Activated naive CD4-positive, alpha-beta T cell treated with anti-CD3 and anti-CD28 coated beads, Interleukin-2, amount 50 U/mL, for 72 hours (primary cell): ENCODE measurements at regions not wholly inside any gene's neighbourhood (a gene's known extent, or its start where the extent isn't known, plus 50 kb on each side); places are given as distances from the start of the nearest gene placed in this dataset.

ENCODE experiments used
- ATAC-seq, 2 donors: fragments of 150-1000 bp; cut with Tn5 transposase; 2 replicates each; pipeline ENCODE4 v1.10.0; 2021; ENCODE audit warnings: mild to moderate bottlenecking in 2 of 2, moderate library complexity in 2 of 2
- DNase-seq, 2 donors: peaks; one replicate each; pipeline ENCODE4 v3.0.0; 2021 to 2022; ENCODE audit warnings: low spot score in 2 of 2
- H3K27ac Mint-ChIP-seq, 2 donors: one replicate each; pipeline ENCODE4 v1.8.0; 2022; ENCODE audit warnings: mild to moderate bottlenecking in 2 of 2, mixed read lengths in 2 of 2
- H3K36me3 Mint-ChIP-seq, 2 donors: one replicate each; pipeline ENCODE4 v1.8.0; 2022; ENCODE audit warnings: mixed read lengths in 2 of 2
- H3K9me3 Mint-ChIP-seq, 2 donors: one replicate each; pipeline ENCODE4 v1.8.0; 2022; ENCODE audit warnings: mixed read lengths in 2 of 2

GRCh38 chr17:72407931-72408330 is 287.1 kb downstream of the SOX9 start:
- H3K9me3 Mint-ChIP-seq, result peaks cover 0 to 3% of the 10 kb centered on the region in 2 donors
- ATAC-seq (no peak), DNase-seq (no peak)
- H3K27ac Mint-ChIP-seq, result no peak overlapping the region
- H3K36me3 Mint-ChIP-seq, result no peaks in the 10 kb centered on the region

GRCh38 chr17:72408641-72409040 is 287.8 kb downstream of the SOX9 start:
- no peaks in the 10 kb centered on the region for H3K36me3 Mint-ChIP-seq
- ATAC-seq (no peak), DNase-seq (no peak)
- H3K9me3 Mint-ChIP-seq, result peaks cover 0 to 5% of the 10 kb centered on the region in 2 donors
- no peak overlapping the region for H3K27ac Mint-ChIP-seq

- Mint-ChIP-seq H3K9me3 (peaks cover 0 to 5% of the 10 kb centered on the region in 2 donors), H3K27ac (no peak overlapping the region), H3K36me3 (no peaks in the 10 kb centered on the region)
- no peak for ATAC-seq
- DNase-seq, result no peak
Observed at GRCh38 chr17:72409405-72410002, 288.7 kb downstream of the SOX9 start.

DNA sequence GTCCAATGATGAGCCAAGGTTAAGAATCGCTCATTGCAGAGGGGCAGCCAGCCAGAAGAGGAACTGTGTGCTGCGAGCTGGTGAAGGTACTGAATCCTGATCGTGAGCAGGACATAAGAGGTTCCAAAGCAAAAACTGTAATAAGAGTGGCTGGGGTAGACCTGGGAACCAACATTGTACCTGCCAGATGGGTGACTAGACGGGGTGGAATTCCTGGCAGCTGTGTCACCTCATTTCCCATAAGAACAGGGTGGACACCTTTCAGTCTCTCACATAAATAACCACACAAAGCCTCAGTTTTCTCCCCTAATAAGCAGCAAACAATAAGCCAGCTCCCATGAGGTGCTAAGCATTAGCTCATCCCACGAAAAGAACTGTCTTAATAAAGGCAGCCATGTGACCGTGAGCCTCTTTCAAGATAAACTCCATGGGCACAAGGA is 290.3 kb downstream of the SOX9 start:
- Mint-ChIP-seq H3K36me3 (no peaks in the 10 kb centered on the region), H3K9me3 (peaks cover 5 to 9% of the 10 kb centered on the region in 2 donors), H3K27ac (no peak overlapping the region)
- DNase-seq (no peak), ATAC-seq (no peak)

DNA sequence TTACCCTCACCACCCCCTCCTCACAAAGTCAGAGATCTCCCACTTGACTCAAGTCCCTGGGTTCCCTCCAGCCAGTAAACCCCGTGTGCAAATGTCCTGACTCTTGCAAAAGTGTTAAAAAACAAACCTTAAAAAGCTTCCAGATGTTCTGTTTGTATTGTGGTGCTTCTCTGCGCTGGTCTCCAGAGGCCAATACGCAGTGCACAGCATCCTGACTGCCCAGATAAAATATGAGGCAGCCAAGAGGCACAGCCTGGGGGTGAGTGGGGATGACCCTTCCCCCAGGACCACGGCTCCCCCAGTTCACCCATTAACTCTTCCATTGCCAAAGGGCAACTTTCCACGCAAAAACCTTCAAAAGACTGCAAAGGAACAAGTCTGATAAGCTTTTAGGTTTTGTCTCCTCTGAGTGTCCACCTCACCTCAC is 291.8 kb downstream of the SOX9 start:
- ATAC-seq, result no peak
- Mint-ChIP-seq H3K27ac (no peak overlapping the region), H3K9me3 (peaks cover 5 to 14% of the 10 kb centered on the region in 2 donors), H3K36me3 (no peaks in the 10 kb centered on the region)
- no peak for DNase-seq

GRCh38 chr17:72413077-72414031 is 292.5 kb downstream of the SOX9 start:
- DNase-seq, result no peak
- no peak overlapping the region for H3K27ac Mint-ChIP-seq
- no peak for ATAC-seq
- peaks cover 4% of the 10 kb centered on the region in 2 donors for H3K36me3 Mint-ChIP-seq
- H3K9me3 Mint-ChIP-seq, result peaks cover 9 to 18% of the 10 kb centered on the region in 2 donors

DNA sequence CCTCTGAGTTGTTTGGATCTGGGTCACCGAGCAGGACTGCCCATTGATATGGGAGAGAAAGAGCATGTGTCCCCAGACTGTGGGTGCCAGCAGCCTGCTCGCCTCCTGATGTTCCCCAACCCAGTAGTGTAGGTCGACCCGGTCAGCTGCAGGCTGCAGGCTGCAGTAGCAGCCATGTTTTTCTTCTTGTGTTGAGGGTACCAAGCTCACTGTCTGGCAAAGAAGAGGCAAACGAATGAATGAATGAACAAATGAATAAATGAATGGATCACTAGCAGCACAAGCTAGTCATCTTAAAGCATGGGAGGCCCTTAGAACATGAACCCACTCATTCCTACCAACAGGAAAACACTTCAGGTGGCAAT is 293.2 kb downstream of the SOX9 start:
- no peak overlapping the region for H3K27ac Mint-ChIP-seq
- H3K9me3 Mint-ChIP-seq, result peaks cover 15 to 23% of the 10 kb centered on the region in 2 donors
- no peak for DNase-seq
- ATAC-seq, result no peak
- peaks cover 6 to 11% of the 10 kb centered on the region in 2 donors for H3K36me3 Mint-ChIP-seq

- Mint-ChIP-seq H3K36me3 (peaks cover 6 to 11% of the 10 kb centered on the region in 2 donors), H3K27ac (peak overlapping the region in 1 of 2 donors; percentile 55), H3K9me3 (peaks cover 15 to 23% of the 10 kb centered on the region in 2 donors)
- no peak for DNase-seq
- ATAC-seq, result no peak
Observed at GRCh38 chr17:72414967-72415853, 294.4 kb downstream of the SOX9 start.

DNA sequence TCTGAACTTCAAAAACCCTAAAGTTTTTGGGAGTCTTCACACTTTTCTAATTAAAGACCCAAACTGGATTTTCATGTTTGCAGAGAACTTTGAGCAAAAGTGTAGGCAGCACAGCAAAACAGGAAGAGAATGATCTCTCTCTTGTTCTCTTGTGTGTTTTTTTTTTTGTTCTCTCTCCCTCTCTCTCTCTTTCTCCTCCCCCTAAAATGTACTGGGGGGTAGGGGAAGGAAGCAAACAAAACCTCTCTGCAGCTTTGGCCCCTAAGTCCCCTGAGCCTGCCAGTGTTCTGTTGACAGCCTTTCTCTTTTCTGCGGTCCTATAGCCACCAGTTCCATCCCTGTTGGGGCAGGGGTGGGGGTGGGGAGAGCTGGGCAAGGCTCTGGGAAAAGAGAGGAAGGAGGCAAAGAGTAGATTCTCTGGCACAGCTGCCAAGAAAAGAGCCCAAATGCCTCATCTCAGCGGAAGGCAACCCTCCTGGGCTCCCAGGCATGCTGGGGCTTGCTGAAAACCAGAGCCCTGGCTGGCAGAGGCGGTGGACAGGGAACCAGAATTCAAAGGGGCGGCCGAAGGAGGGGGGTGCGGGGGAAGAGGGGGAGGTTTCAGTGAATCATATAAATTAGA is 295.3 kb downstream of the SOX9 start:
- H3K27ac Mint-ChIP-seq, result no peak overlapping the region
- no peak for ATAC-seq
- peaks cover 15 to 23% of the 10 kb centered on the region in 2 donors for H3K9me3 Mint-ChIP-seq
- peaks cover 6 to 11% of the 10 kb centered on the region in 2 donors for H3K36me3 Mint-ChIP-seq
- no peak for DNase-seq

DNA sequence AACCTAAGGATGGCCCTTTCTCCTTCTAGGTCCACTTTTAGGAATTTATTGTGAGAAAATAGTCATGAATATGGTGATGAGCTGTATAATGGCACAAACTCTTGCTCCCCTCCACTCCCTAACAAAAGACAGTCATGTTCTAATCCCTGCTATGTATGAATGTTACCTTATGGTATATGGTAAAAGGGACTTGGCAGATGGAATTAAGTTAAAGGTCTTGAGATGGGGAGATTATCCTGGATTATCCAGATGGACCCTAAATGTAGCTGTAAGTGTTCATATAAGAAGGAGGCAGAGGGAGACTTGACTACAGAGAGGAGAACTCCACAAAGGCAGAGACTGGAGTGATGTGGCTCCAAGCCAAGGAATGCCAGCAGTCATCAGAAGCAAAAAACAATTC is 296.1 kb downstream of the SOX9 start:
- no peak for DNase-seq
- no peak overlapping the region for H3K27ac Mint-ChIP-seq
- peaks cover 6 to 11% of the 10 kb centered on the region in 2 donors for H3K36me3 Mint-ChIP-seq
- H3K9me3 Mint-ChIP-seq, result peaks cover 15 to 23% of the 10 kb centered on the region in 2 donors
- ATAC-seq, result no peak

GRCh38 chr17:72417627-72418026 is 296.8 kb downstream of the SOX9 start:
- DNase-seq, result no peak
- Mint-ChIP-seq H3K36me3 (peaks cover 6 to 11% of the 10 kb centered on the region in 2 donors), H3K9me3 (peaks cover 15 to 23% of the 10 kb centered on the region in 2 donors), H3K27ac (no peak overlapping the region)
- no peak for ATAC-seq

DNA sequence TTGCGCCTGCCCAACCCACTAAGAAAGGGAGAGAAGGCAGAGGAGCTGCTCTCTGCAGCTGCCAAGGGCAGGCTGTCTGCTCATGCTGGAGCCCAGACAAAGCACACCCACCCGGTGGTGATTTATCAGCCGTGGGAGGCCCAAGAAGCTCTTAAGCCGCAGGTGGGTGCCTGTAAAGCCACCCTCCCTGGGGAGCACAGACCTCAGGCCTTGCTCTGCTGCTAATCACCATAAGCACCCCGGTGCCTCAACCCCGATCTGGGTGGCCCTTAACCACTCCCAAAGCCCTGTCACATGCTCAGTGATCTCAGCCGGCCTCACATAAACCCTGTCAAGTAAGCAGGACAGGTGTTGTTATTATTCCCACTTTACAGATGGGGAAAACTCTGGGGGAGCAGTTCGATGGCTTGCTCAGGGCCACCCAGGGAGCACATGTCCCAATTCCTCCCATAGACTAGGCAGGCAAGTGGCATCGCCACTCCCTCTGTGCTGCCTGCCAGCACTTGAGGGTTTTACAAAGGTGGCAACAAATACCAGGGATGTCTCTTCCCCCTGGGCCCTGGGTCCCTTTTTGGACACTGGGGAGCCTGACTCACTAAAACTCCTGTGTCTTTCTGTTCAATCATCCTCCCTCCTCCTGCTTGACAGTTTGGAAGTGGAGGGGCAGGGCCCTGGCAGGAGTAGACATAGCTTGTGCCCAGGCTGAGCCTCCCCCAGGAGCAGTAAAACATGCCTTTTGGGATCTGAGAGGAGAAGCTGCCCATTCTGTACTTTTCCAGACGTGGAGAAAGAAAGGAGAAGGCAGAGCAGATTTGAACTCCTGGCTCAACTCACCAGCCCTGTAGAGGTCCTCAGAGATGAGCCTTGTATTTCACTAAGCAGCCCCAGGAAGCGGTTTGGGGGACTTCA is 299.3 kb downstream of the SOX9 start:
- peak overlapping the region in 1 of 2 donors; percentile 50 for H3K27ac Mint-ChIP-seq
- H3K9me3 Mint-ChIP-seq, result peaks cover 11 to 18% of the 10 kb centered on the region in 2 donors
- ATAC-seq (no peak), DNase-seq (no peak)
- peaks cover 6 to 11% of the 10 kb centered on the region in 2 donors for H3K36me3 Mint-ChIP-seq

DNA sequence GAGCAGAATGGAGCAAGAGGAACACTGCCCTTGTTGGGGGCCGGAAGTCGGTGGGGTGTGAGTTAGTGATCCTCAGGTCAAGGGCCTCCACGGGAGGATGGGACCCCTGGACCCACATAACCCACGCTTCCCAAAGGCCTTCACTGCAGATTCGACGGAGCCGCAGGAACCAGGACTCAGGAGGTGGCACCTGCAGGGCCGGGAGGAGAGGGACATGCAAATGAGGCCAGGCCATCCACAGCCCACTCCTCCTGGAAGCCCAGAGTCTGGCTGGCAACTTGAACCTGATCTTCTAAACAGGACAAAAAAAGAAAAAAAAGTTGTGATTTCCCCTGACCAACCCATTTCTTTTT is 299.9 kb downstream of the SOX9 start:
- no peak for DNase-seq
- no peak for ATAC-seq
- Mint-ChIP-seq H3K36me3 (peaks cover 6 to 11% of the 10 kb centered on the region in 2 donors), H3K27ac (peak overlapping the region in 1 of 2 donors; percentile 36), H3K9me3 (peaks cover 11 to 14% of the 10 kb centered on the region in 2 donors)

GRCh38 chr17:72421128-72422092 is 300.6 kb downstream of the SOX9 start:
- DNase-seq, result peak; percentile 38 to 62
- Mint-ChIP-seq H3K36me3 (peaks cover 6 to 11% of the 10 kb centered on the region in 2 donors), H3K27ac (peak overlapping the region in 1 of 2 donors; percentile 57), H3K9me3 (peaks cover 11 to 14% of the 10 kb centered on the region in 2 donors)
- peak; percentile 91 for ATAC-seq
